Kidney epithelial cell (primary cell): ENCODE measurements at regions not wholly inside any gene's neighbourhood (a gene's known extent, or its start where the extent isn't known, plus 50 kb on each side); places are given as distances from the start of the nearest gene placed in this dataset.

Experiments used
- DNase-seq: peaks from one replicate; pipeline ENCODE4 v3.0.0-alpha.2; 2010; ENCODE audit warnings: low read depth
- H3K27me3 ChIP-seq: 2 replicates; pipeline ENCODE4 v1.6.0; 2011; ENCODE audit warnings: low read length; ENCODE audit not compliant: control insufficient read depth, insufficient read depth
- H3K36me3 ChIP-seq: 2 replicates; pipeline ENCODE4 v1.5.1; 2011; ENCODE audit warnings: low read length; ENCODE audit not compliant: control insufficient read depth, insufficient read depth
- H3K4me3 ChIP-seq: 2 replicates; pipeline ENCODE4 v1.5.1; 2011; ENCODE audit warnings: low read depth, mild to moderate bottlenecking, control low read depth, low read length
- CTCF ChIP-seq: IDR thresholded peaks from 2 replicates; pipeline ENCODE4 v1.5.1; 2011; ENCODE audit warnings: mild to moderate bottlenecking, moderate library complexity, low read length, control low read depth, inconsistent platforms; ENCODE audit not compliant: insufficient read depth, poor library complexity, severe bottlenecking

DNA sequence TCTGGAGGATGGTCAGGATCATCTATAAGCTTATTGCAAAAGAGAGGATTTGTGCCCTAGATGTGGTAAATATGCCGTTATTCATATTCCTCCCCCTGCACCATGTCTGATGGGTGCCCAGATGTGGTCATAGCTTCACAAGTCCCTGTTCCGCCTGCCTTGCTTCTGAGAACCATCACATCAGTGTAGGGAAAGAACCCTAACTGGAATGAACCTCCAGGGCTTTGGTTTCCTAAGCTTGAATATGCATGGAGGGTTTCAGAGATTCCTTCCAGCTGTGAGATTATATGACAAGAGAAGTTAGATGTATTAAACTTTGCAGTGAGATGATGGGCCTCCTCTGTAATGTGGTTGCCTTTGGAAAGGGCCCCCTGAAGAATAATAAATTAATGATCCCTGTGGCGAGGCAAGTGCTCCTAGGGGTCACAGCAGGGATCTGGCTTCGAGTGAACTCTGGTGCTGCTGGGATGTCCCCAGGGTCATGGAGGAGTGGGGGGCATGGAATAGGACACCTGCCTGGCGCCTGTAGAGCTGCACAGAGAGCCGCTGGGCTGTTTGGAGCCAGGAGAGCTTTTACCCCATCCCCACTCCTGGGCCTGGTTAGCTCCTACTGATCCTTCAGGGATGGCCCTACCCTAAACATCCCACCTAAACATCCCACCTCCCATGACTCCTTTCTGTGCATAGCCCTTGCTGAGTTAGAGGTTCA, 56.0 kb upstream of the IRS2 start:
- TF ChIP-seq CTCF: no peak
- H3K36me3 ChIP-seq: no peaks in the 10 kb centered on the region
- H3K4me3 ChIP-seq: no peak overlapping the region
- no peaks in the 10 kb centered on the region for H3K27me3 ChIP-seq
- no peak for DNase-seq

GRCh38 chr13:109840893-109841287, 54.5 kb upstream of the IRS2 start:
- Histone ChIP-seq H3K36me3 (no peaks in the 10 kb centered on the region), H3K27me3 (no peaks in the 10 kb centered on the region), H3K4me3 (no peak overlapping the region)
- no peak for TF ChIP-seq CTCF
- DNase-seq: no peak

- DNase-seq: peak; percentile 57
- H3K4me3 ChIP-seq: no peak overlapping the region
- no peaks in the 10 kb centered on the region for H3K36me3 ChIP-seq
- TF ChIP-seq CTCF: no peak
- no peaks in the 10 kb centered on the region for H3K27me3 ChIP-seq
These were observed 54.0 kb upstream of the IRS2 start for GRCh38 chr13:109840201-109840892.

DNA sequence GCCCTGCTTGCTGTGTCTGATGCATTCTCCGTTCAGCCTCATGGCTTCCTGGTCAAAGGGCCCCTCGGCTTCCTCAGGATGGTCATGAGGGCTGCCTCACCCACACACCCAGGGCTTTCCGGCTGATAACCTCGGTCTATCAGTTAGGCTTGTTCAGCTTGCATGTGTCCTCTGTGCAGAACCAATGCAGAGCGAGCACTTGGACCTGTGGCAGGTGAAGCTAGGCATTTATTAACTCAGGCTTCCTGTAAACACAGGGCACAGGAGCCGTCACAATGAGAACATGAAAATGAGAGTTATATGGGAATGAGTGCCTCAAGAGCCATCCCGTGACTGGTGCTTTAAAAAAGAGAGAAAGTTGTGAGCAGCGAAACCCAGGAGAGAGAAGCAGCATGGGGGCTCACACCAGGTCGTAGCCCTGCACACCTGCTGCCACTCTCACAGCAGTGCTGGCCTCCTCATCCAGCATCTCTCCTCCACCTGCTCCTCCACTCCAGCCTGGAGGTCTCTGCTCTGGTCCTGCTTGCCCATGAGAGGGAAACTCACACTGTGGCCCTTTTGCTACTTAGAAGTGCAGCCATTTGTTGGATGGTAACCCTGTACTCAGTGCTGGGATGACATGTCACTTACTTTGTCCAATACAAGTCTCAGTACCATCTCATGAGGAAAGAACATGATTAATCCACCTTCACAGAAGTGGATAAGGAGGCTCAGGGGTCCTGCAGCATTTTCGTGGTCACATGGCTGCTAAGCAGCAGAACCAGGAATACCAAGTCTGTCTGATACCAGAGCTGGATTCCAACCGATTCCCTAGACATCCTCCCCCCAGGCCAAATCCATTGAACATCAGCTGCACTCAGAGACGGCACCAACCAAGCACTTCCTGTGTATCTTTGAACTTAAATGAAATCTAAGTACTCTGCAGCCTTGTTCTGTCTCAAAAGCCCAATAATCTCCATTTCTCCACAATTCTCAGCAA, 50.5 kb upstream of the IRS2 start:
- H3K4me3 ChIP-seq: no peak overlapping the region
- no peaks in the 10 kb centered on the region for H3K36me3 ChIP-seq
- TF ChIP-seq CTCF: no peak
- DNase-seq: peak; percentile 34
- no peaks in the 10 kb centered on the region for H3K27me3 ChIP-seq
